Ammon's horn (tissue), 1 donor: ENCODE measurements at regions not wholly inside any gene's neighbourhood (a gene's known extent, or its start where the extent isn't known, plus 50 kb on each side); places are given as distances from the start of the nearest gene placed in this dataset.

Experiments
- DNase-seq: peaks from one replicate; pipeline ENCODE4 v3.0.0-alpha.2; 2016; ENCODE audit warnings: low spot score

- DNase-seq, result no peak
Observed at GRCh38 chr4:144465546-144465945, 180.4 kb upstream of the HHIP start.

GRCh38 chr4:144480068-144480467 is 165.9 kb upstream of the HHIP start:
- DNase-seq, result no peak

- DNase-seq, result no peak
Observed at GRCh38 chr4:144489831-144490230, 156.1 kb upstream of the HHIP start.

- DNase-seq, result no peak
Observed at GRCh38 chr4:144494280-144494679, 151.7 kb upstream of the HHIP start.

GRCh38 chr4:144495944-144496343 is 150.0 kb upstream of the HHIP start:
- no peak for DNase-seq

- DNase-seq, result no peak
Observed at GRCh38 chr4:144499777-144500176, 146.2 kb upstream of the HHIP start.

GRCh38 chr4:144501231-144501780 is 144.7 kb upstream of the HHIP start:
- no peak for DNase-seq

GRCh38 chr4:144504883-144505282 is 141.1 kb upstream of the HHIP start:
- DNase-seq, result no peak

GRCh38 chr4:144507311-144508101 is 138.4 kb upstream of the HHIP start:
- DNase-seq, result no peak

- DNase-seq, result no peak
Observed at GRCh38 chr4:144509088-144510015, 136.6 kb upstream of the HHIP start.

GRCh38 chr4:144514736-144515135 is 131.2 kb upstream of the HHIP start:
- DNase-seq, result no peak

- no peak for DNase-seq
Observed at GRCh38 chr4:144518181-144518895, 127.6 kb upstream of the HHIP start.

- DNase-seq, result no peak
Observed at GRCh38 chr4:144531841-144532240, 114.1 kb upstream of the HHIP start.

- DNase-seq, result no peak
Observed at GRCh38 chr4:144547678-144548298, 98.2 kb upstream of the HHIP start.

- peak; percentile 4 for DNase-seq
Observed at GRCh38 chr4:144556636-144557035, 89.3 kb upstream of the HHIP start.

GRCh38 chr4:144557404-144557803 is 88.6 kb upstream of the HHIP start:
- DNase-seq, result no peak

GRCh38 chr4:144562019-144562705 is 83.8 kb upstream of the HHIP start:
- DNase-seq, result no peak

- no peak for DNase-seq
Observed at GRCh38 chr4:144564358-144564757, 81.6 kb upstream of the HHIP start.

GRCh38 chr4:144565527-144566195 is 80.3 kb upstream of the HHIP start:
- DNase-seq, result no peak

- DNase-seq, result no peak
Observed at GRCh38 chr4:144572660-144573059, 73.3 kb upstream of the HHIP start.
